Skin epidermis (tissue), 12 donors: ENCODE measurements at regions not wholly inside any gene's neighbourhood (a gene's known extent, or its start where the extent isn't known, plus 50 kb on each side); places are given as distances from the start of the nearest gene placed in this dataset.
A peak's percentile ranks its signal among the peaks of the same experiment; 100 is the strongest.

Experiments used
- H3K27ac ChIP-seq, 21 experiments: fragments of 200-600 bp; sonication (generic) in 11 of 21; one replicate each; pipeline ENCODE4 v1.5.0; 2020; ENCODE audit warnings: mild to moderate bottlenecking in 3 of 21, inconsistent platforms in 2 of 21, moderate library complexity in 2 of 21
- H3K4me3 ChIP-seq, 7 experiments: fragments of 200-600 bp; sonication (generic) in 2 of 7; one replicate each; pipeline ENCODE4 v1.5.0; 2020; ENCODE audit warnings: inconsistent platforms in 2 of 7, mild to moderate bottlenecking in 2 of 7, moderate library complexity in 1 of 7

DNA sequence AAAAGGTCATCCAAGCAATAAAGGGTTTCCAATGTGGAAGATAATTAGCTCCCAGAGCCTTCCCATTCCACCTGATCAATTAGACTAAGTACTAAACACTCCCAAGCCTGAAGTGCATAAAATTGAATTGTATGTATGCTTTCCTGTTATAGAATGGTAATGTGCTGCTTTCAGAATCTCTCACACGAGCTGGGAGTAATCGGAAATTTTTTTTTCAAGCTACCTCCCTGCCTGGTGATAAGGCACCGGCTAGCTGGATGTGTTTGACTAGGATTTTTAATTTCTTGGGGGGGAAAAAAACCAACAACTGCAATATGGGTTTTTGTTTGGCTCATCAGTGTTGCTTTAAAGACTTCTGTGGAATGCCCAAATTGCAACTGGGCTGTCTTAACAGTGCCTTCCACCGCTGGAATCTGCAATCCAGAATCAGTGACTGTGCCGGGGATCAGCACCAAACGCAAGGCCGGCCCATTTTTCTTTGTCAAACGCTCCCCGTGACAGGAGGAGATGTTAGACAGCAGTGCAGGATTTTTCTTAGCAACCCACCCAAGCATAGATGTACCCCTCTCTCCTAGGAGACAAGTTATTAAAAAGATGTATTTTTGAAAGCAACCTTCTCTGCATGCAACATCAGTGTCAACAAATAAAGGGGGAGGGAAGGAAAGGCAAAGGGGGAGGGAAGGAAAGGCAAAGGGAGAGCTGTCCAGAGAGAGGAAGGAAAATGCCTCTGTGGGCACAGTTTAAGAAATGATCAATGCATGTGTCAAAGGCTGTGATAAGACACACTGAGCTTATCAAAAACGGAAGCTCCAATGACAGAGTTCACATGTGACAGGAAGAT lies 387.2 kb downstream of the NPIPA8 start:
- no peak overlapping the region for H3K27ac ChIP-seq
- H3K4me3 ChIP-seq = no peak overlapping the region

DNA sequence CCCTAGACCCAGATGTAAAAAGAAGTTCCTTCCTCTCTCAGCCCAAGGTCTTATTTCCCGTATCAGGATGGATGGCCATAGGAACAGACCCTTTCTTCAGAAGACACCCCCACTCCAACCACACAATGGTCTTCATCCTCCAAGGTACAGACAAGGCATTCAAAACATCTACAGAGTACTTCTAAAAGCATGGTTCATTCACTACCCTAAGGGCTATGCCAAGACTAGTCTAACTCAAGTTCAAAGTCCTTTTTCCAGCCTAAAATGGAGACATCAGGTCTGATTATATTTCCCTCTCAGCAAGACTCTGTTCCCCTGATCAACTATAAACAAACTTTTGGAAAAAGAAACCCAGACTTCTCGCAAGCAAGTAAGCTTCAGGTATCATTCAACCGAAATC lies 388.9 kb downstream of the NPIPA8 start:
- Histone ChIP-seq H3K4me3 (no peak overlapping the region), H3K27ac (no peak overlapping the region)

DNA sequence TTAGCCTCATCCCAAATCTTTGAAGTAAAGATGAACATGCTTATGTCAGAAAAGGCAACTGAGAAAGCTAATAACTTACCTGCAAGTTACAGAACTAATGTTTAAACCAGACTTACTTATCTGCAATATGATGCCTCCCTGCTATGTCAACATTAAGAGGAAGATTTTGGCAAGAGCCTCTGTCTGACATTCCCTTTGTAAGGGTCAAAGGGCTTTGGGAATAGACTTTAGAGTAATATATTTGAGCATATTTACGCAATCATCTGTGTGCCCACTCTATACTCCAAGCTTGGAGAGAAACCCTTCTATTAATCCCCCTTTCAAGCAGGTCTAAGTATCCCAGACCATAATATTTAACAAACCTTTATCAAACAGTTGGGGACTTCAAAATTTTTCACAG lies 389.4 kb downstream of the NPIPA8 start:
- H3K4me3 ChIP-seq = no peak overlapping the region
- H3K27ac ChIP-seq = no peak overlapping the region

DNA sequence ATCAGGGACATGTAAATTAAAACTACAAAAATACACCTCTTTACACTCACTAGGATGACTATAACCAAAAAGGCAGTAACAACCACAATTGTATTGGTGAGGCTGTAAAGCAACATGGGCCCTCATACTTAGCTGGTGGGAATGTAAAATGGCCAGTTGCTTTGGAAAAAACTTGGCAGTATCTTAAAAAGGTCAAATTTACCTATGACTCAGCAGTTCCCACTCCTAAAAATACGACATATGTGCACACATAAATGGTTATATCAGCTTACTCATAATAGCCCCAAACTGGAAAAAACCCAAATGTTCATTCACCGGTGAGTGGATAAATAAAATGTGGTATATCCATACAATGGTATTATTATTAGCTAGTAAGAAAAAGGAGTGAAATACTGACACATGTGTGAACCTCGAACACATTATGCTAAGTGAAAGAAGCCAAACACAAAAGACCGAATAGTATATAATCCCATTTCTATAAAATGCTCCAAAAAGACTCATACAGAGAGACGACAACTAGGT lies 391.4 kb downstream of the NPIPA8 start:
- no peak overlapping the region for H3K27ac ChIP-seq

DNA sequence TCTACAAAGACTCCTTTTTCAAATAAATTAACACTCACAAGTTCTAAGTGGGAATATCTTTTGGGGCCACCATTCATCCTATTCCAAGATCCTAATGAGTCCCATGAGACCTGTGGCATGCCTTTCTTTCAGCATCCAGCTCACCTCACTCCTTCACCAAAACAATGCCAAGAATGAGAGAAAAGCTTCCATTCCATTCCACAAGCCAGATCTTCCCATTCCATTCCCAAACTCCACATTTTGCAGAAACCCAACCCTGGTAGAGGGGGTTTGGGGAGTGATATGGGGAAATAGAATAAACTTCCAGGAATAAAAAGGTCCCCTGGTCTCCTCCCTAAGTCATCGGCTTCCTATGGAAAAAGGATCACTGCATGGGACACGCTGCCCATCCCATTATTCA lies 392.2 kb downstream of the NPIPA8 start:
- no peak overlapping the region for H3K27ac ChIP-seq
- no peak overlapping the region for H3K4me3 ChIP-seq

More for the DNA sequence above, 391.4 kb downstream of the NPIPA8 start:
- H3K4me3 ChIP-seq = no peak overlapping the region

DNA sequence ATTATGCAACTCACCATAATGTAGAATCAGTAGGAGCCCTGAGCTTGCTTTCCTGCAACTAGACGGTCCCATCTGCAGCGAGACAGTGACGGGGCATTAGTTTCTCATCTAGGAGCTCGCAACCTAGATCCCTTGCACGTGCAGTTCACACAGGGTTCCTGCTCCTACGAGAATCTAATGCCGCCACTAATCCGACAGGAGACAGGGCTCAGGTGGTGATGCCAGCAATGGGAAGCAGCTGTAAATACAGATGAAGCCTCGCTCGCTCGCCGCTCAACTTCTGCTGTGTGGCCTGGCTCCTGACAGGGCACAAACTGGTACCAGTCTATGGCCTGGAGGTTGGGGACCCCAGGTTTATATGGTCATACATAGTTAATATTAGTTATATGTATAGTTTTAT lies 394.5 kb downstream of the NPIPA8 start:
- Histone ChIP-seq H3K4me3 (no peak overlapping the region), H3K27ac (no peak overlapping the region)

DNA sequence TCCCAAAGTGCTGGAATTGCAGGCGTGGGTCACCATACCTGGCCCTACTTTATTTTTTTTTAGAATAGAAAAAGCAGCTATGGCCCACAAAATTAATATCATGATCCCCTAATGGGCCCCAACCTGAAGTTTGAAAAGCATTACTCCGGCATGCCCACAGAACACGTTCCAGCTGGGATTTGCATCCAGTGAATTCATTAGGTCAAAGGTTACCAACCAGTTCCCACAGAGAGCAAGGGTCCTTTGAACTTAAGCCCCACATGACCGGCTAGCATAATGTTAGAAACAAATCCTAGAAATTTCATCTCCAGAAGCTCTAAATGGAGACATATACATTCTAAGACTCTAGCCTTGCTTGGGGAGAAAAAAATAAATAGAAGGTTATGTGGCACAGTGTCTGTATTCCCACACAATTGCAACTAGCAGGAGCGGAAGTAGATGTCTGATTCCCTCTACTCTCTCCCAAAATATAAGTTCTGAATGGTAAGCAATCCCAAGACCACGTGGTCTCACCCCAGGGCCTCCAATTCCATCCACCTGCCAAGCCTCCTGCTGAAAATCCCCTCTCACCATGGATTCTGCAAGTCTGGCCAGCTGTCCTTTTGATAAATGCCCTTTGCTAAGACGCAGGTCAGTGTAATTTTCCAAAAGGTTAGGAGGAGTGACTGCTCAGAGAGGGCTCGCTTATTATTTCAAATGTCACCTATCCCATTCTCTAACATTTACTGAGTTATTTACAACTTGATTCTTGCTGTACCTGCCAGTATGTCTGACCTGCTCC lies 395.8 kb downstream of the NPIPA8 start:
- Histone ChIP-seq H3K27ac (no peak overlapping the region), H3K4me3 (no peak overlapping the region)

DNA sequence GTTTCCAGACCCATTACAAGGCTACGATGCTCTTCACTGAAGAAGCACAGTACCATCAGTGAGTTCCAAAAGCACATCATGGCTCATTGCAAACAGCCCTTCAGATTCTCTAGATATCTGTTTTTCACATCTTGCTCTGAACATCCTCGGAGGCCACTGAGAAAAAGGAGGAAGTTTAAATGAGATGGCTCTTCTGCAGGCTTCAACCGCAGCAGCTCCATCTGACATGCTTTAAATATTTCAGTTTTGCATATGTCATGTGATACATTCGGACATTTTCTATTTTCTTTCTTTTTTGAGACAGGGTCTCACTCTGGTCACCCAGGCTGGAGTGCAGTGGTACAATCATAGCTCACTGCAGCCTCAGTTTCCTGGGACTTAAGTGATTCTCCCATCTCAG lies 396.8 kb downstream of the NPIPA8 start:
- peak overlapping the region in 1 of 21 experiments; percentile 36 for H3K27ac ChIP-seq

DNA sequence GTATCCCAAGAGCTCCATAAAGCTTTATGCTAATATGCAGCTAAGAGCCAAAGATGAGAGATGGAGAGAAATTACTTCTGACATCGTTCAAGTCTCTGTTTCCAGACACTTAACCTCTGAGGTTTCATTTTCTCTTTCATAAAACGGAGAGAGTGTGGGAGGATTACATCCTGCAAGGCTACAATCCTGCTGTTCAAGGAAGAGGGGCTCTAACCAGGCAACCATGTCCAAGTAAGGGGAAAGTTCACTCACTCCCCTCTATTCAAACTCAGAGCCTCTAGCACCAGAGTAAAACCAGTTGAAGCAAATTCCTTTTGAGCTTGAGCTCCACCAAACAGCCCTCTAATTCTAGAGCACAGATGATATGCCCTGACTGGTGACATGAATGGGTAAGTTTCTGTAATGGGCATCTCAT lies 397.4 kb downstream of the NPIPA8 start:
- Histone ChIP-seq H3K27ac (peak overlapping the region in 1 of 21 experiments; percentile 36), H3K4me3 (no peak overlapping the region)

More for the DNA sequence above, 396.8 kb downstream of the NPIPA8 start:
- H3K4me3 ChIP-seq = no peak overlapping the region

DNA sequence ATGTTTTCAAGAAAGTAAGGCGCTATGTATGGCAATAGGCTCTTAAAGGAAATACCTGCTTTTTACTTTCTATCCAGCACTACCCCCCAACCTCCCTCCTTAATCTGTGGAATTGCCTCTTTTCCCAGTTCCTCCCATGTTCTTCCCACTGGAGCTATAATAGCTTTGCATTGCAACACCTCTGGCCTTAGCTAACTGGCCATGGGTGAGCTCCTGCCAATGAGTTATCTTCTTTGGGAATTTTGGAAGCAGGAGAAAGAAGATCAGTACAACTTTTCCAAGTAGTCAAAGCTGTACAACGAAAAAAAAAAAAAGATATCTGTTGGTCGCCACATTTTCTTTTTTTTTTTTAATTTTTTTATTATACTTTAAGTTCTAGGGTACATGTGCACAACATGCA lies 398.0 kb downstream of the NPIPA8 start:
- Histone ChIP-seq H3K27ac (no peak overlapping the region), H3K4me3 (no peak overlapping the region)

DNA sequence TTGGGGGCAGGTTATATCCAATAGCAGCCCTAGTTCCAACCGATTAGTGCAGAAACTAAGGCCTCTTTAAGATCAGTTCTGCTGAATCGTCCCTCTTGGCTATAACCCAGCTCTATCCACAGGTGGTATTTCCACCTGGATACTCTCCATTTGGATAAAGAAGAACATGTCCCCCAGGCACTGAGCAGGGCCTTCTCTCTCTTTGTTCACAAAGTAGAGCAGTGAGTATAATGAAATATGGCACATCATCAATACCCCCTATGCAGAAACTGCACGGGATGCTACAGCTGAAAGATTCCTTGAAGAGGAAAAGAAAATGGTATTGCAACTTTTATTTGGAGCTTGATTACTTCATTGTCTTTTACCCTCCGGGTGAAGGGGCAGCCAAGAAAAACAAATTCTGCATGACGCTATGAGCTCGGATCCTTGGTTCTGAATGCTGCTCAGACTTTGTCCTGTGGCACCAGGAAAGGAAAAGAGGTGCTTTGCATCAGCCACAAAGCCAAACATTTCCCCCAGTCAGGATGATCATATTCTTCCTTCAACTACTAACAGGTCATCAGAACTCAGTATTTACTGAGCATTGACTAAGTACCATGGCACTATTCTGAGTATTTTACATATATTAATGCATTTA lies 399.7 kb downstream of the NPIPA8 start:
- Histone ChIP-seq H3K27ac (no peak overlapping the region), H3K4me3 (no peak overlapping the region)

DNA sequence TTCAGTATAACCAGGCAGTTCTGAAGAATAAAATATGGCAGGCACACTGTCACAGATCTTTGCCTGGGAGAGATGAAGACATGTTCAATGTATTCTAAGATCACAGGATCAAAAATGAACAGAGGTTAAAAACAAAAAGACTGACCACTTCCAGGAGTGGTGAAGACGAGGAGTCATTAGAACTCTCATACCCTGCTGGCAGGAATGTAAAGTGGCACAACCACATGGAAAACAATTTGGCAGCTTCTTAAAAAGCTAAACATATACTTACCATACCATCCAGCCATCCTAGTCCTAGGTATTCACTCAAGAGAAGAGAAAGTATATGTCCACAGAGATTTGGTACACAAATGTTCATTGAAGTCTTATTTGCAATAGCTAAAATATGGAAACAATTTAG lies 406.3 kb downstream of the NPIPA8 start:
- no peak overlapping the region for H3K27ac ChIP-seq
- no peak overlapping the region for H3K4me3 ChIP-seq

DNA sequence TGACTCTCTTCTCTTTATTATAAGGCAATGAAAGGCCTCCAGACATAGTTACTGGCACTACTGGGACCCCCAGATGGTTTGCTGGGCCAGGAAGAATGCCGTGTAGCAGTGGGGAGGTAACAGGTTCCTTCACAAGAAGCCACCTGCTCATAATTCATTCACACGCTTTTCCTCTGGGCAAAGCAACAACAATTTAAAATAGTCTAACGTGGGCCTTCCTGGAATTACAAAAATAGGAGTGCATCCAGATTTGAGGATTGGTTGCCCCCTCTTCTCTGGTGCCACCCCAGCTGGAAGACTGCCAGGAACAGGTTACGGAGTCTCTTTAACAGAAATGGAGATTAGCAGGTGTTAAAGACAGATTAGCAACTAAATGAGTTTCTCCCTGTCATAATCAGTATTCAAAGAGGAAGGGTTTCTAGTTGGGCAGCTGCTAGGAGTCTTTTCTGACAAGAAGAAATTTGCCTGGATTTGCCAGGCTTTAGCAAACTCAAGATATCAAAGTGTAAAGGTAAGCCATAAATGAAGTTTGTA lies 409.6 kb downstream of the NPIPA8 start:
- H3K4me3 ChIP-seq = no peak overlapping the region
- no peak overlapping the region for H3K27ac ChIP-seq

DNA sequence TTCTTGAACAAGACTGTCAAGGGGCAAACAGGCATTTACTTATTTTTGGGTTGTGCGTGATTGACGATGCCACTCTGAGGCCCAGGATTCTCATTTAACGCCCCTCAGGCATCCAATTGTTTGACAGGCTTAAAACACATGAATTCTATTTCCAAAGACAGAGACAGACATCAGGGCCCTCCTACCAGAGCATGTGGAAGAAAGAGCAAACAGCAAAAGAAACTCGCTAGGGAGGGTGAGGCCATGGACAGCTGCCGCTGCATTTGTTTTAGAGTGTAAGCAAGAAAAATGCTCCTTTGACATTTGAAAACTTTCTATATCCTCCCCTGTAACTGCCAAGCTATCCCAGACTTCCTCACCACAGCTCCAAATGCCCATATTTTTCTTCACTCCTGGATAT lies 410.1 kb downstream of the NPIPA8 start:
- H3K27ac ChIP-seq = no peak overlapping the region
- no peak overlapping the region for H3K4me3 ChIP-seq

DNA sequence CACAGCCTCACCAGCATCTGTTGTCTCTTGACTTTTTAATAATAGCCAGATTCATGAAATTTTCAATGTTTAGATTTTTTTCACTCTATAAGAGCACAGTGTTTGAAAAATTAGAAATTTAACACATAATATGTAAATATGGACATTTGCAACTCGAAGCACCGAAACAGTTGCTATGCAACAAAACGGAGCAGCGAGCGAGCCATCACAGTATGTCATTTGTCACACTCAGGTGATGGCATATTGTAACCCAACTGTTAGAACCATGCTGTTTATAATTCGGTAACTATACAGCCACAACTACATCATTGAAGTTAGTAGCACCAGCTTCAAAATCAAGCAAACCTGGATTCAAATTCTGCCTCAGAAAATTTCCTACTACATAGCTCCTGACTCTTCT lies 410.8 kb downstream of the NPIPA8 start:
- H3K4me3 ChIP-seq = no peak overlapping the region
- H3K27ac ChIP-seq = no peak overlapping the region

DNA sequence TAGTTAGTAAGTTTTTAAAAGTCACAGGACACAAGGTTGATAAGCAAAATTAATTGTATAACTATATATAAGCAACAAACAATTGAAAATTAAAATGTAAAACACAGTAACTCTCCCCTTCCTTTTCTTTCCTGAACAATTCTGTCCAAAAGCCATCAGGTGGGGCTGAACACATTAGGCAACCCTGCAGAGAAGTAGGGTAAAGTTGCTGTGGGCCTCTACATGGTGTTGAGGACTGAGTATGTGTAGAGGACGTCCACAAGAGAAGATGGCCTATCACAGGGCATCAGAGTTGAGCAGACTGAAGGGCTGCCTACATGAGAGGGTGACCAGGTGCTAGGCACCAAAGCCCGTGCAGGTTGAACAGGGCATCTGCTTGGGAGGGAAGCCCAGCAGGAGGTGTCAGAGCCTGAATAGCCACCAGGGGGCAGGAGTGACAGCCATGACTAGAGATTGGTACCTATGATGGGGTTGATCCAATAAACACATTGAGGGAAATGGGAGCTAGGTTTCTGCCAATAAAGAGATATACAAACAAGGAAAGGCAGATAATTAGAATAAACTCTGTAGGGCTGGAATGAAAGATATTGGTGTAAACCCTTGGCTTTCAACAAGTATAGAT lies 415.1 kb downstream of the NPIPA8 start:
- no peak overlapping the region for H3K27ac ChIP-seq
- no peak overlapping the region for H3K4me3 ChIP-seq

DNA sequence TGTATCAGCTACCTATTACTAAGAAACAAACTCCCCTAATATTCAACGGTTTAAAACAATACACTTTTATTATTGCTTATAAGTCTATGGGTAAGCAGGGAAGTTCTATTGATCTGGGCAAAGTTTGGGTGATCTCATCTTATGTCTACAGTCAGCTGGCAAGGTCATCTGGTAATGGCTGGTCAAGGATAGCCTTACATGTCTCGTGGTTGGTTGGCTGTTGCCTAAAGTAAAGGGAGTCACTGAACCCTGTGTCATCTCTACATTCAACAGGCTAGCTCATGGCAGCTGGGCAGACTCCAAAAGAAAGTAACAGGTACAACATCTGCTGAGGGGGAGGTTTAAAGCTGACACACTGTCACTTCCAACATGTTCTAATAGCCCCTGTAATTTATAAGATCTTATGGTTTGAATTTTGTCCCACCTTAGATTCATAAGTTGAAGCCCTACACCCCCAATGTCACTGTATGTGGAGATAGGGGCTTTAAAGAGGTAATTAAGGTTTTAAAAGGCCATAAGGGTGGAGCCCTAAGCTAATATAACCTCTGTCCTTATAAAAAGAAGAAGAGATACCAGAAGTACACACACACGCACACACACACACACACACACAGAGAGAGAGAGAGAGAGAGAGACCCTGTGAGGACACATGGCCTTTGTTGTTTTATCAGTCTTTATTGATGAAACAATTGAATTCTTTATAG lies 419.1 kb downstream of the NPIPA8 start:
- H3K27ac ChIP-seq = no peak overlapping the region
- H3K4me3 ChIP-seq = no peak overlapping the region

DNA sequence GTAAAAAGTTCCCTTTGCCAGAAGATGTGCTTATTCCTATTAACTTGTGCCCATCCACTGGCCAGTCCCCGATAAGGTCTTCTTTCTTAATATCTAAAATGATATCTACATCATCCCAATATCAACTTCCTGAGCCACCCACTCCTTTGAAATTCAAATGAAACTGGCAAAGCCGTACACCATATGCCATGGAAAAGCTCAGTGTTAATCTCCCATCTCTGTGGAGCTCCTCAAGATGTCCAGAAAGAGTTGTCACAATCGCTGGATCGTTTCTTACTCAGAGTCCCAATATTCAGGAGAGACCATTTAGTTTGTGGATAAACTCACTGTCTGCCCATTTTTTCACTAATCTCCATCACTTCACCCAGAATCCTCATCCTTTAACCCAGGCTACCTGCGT lies 420.7 kb downstream of the NPIPA8 start:
- Histone ChIP-seq H3K4me3 (no peak overlapping the region), H3K27ac (no peak overlapping the region)

DNA sequence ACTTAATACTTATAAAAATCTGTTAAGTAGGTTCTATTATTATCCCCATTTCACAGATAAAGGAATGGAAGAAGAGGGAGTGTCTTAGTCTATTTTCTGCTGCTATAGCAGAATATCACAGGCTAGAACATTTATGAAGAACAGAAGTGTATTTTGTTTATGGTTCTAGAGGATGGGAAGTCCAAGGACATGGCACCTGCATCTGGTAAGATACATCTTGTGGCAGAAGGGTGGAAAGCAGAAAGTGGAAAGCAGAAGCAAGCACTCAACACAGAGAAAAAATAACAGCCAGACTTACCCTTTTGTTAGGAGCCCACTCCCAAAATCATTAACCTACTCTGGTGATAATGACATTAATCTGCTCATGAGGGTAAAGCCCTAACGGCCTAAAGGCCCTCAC lies 422.4 kb downstream of the NPIPA8 start:
- no peak overlapping the region for H3K4me3 ChIP-seq

More for the DNA sequence above, 422.4 kb downstream of the NPIPA8 start:
- H3K27ac ChIP-seq = no peak overlapping the region
